ENCODE measurements at regions not wholly inside any gene's neighbourhood (a gene's known extent, or its start where the extent isn't known, plus 50 kb on each side); places are given as distances from the start of the nearest gene placed in this dataset.

- WGBS (ENCODE audit: insufficient coverage): 60% methylated on average over 2 of the region's 5 CpGs
- Histone ChIP-seq H3K27ac (ENCODE audit: low read length in 2 of 2) (no peak overlapping the region), H4K20me1 (ENCODE audit: control insufficient read depth, insufficient read depth, low read length, poor library complexity, severe bottlenecking) (no peaks in the 10 kb centered on the region), H3K4me2 (replicated peaks; ENCODE audit: low read depth, low read length, poor library complexity, severe bottlenecking) (no peak overlapping the region), H3K9ac (ENCODE audit: low read length) (no peak overlapping the region), H3K79me2 (ENCODE audit: control insufficient read depth, insufficient read depth, low read length) (no peaks in the 10 kb centered on the region), H3K9me3 (ENCODE audit: control extremely low read depth in 1 of 3, control insufficient read depth in 2 of 3, insufficient read depth in 1 of 3, low read length in 2 of 3) (peaks cover 0 to 7% (median 0%) of the 10 kb centered on the region in 3 donors), H3K4me3 (ENCODE audit: control extremely low read depth in 1 of 5, extremely low read depth in 1 of 5, insufficient read depth in 1 of 5, low read depth in 2 of 5, low read length in 4 of 5) (no peak overlapping the region), H3K27me3 (replicated peaks in 1 of 4; ENCODE audit: control extremely low read depth in 1 of 4, control insufficient read depth in 3 of 4, insufficient read depth in 4 of 4, low read length in 3 of 4) (peaks cover 0 to 3% (median 0%) of the 10 kb centered on the region in 4 experiments), H3K36me3 (replicated peaks in 1 of 2; ENCODE audit: control extremely low read depth in 1 of 2, control insufficient read depth in 1 of 2, extremely low read depth in 1 of 2, insufficient read depth in 2 of 2, low read length in 1 of 2) (no peaks in the 10 kb centered on the region), H2AFZ (ENCODE audit: insufficient read depth, low read depth, low read length, poor library complexity, severe bottlenecking) (no peak overlapping the region), H3K4me1 (ENCODE audit: control insufficient read depth in 2 of 2, insufficient read depth in 2 of 2, low read length in 2 of 2) (no peaks in the 10 kb centered on the region)
- peaks cover 10% of the 10 kb centered on the region for H3K9me3 Mint-ChIP-seq (ENCODE audit: insufficient read depth)
- DNase-seq (no peak), ATAC-seq (ENCODE audit: low read depth) (no peak)
- no peak overlapping the region for H3K27ac Mint-ChIP-seq
- POLR2A ChIA-PET: no interaction called here
- no peak for TF ChIP-seq EZH2 (IDR thresholded peaks at IDR 0.05; ENCODE audit: borderline replicate concordance, insufficient read depth, low read depth, low read length, poor library complexity, severe bottlenecking)
- TF ChIP-seq, protein P1, sequence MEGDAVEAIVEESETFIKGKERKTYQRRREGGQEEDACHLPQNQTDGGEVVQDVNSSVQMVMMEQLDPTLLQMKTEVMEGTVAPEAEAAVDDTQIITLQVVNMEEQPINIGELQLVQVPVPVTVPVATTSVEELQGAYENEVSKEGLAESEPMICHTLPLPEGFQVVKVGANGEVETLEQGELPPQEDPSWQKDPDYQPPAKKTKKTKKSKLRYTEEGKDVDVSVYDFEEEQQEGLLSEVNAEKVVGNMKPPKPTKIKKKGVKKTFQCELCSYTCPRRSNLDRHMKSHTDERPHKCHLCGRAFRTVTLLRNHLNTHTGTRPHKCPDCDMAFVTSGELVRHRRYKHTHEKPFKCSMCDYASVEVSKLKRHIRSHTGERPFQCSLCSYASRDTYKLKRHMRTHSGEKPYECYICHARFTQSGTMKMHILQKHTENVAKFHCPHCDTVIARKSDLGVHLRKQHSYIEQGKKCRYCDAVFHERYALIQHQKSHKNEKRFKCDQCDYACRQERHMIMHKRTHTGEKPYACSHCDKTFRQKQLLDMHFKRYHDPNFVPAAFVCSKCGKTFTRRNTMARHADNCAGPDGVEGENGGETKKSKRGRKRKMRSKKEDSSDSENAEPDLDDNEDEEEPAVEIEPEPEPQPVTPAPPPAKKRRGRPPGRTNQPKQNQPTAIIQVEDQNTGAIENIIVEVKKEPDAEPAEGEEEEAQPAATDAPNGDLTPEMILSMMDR (IDR thresholded peaks at IDR 0.05): no peak
- peaks cover 17% of the 10 kb centered on the region for H3K27me3 Mint-ChIP-seq
- H3K4me1 Mint-ChIP-seq: no peaks in the 10 kb centered on the region
- no peak overlapping the region for H3K4me3 Mint-ChIP-seq
- intact Hi-C loops (cut with micrococcal nuclease): no loop called here
- CTCF ChIA-PET: no interaction called here
Observed at GRCh38 chr12:114194066-114194465, 211.9 kb downstream of the TBX5 start.

DNA sequence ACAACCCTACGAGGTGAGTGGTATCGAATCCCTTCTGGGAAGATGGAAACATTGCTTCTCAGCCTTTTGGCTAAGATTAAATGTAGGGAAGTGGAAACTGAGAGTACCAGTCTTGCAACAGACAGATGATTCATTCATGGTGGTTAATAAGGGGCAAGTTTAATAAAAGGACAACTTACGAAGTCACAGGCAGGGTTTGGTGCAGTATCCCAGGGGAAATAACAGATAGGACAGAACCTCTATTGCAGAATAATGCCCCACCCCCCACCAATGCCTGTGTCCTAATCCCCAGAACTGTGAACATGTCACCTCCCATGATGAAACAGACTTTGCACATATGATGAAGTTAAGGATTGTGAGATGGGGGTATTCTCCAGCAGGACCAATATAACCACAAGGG lies 212.5 kb downstream of the TBX5 start:
- Histone ChIP-seq H3K4me1 (ENCODE audit: control insufficient read depth in 2 of 2, insufficient read depth in 2 of 2, low read length in 2 of 2) (no peaks in the 10 kb centered on the region), H3K9ac (ENCODE audit: low read length) (no peak overlapping the region), H4K20me1 (ENCODE audit: control insufficient read depth, insufficient read depth, low read length, poor library complexity, severe bottlenecking) (no peaks in the 10 kb centered on the region), H3K27me3 (replicated peaks in 1 of 4; ENCODE audit: control extremely low read depth in 1 of 4, control insufficient read depth in 3 of 4, insufficient read depth in 4 of 4, low read length in 3 of 4) (peaks cover 0 to 3% (median 0%) of the 10 kb centered on the region in 4 experiments), H3K9me3 (ENCODE audit: control extremely low read depth in 1 of 3, control insufficient read depth in 2 of 3, insufficient read depth in 1 of 3, low read length in 2 of 3) (peaks cover 0 to 5% (median 0%) of the 10 kb centered on the region in 3 donors), H3K36me3 (replicated peaks in 1 of 2; ENCODE audit: control extremely low read depth in 1 of 2, control insufficient read depth in 1 of 2, extremely low read depth in 1 of 2, insufficient read depth in 2 of 2, low read length in 1 of 2) (no peaks in the 10 kb centered on the region), H3K4me2 (replicated peaks; ENCODE audit: low read depth, low read length, poor library complexity, severe bottlenecking) (no peak overlapping the region), H3K4me3 (ENCODE audit: control extremely low read depth in 1 of 5, extremely low read depth in 1 of 5, insufficient read depth in 1 of 5, low read depth in 2 of 5, low read length in 4 of 5) (no peak overlapping the region), H2AFZ (ENCODE audit: insufficient read depth, low read depth, low read length, poor library complexity, severe bottlenecking) (no peak overlapping the region), H3K79me2 (ENCODE audit: control insufficient read depth, insufficient read depth, low read length) (no peaks in the 10 kb centered on the region), H3K27ac (ENCODE audit: low read length in 2 of 2) (no peak overlapping the region)
- intact Hi-C loops (cut with micrococcal nuclease): no loop called here
- H3K4me3 Mint-ChIP-seq: no peak overlapping the region
- H3K9me3 Mint-ChIP-seq (ENCODE audit: insufficient read depth): peaks cover 10% of the 10 kb centered on the region
- no peak overlapping the region for H3K27ac Mint-ChIP-seq
- CTCF ChIA-PET: no interaction called here
- DNase-seq (no peak), ATAC-seq (ENCODE audit: low read depth) (no peak)
- WGBS (ENCODE audit: insufficient coverage): 80% methylated on average over 1 of the region's 3 CpGs
- H3K27me3 Mint-ChIP-seq: peaks cover 21% of the 10 kb centered on the region
- H3K4me1 Mint-ChIP-seq: no peaks in the 10 kb centered on the region
- no peak for TF ChIP-seq EZH2 (IDR thresholded peaks at IDR 0.05; ENCODE audit: borderline replicate concordance, insufficient read depth, low read depth, low read length, poor library complexity, severe bottlenecking)
- TF ChIP-seq, protein P1 (IDR thresholded peaks at IDR 0.05): no peak
- POLR2A ChIA-PET: no interaction called here

Measured in B cell (primary cell).